H1 (cell line): ENCODE measurements at regions not wholly inside any gene's neighbourhood (a gene's known extent, or its start where the extent isn't known, plus 50 kb on each side); places are given as distances from the start of the nearest gene placed in this dataset.
A peak's percentile ranks its signal among the peaks of the same experiment; 100 is the strongest.

Experiments
- CTCF ChIA-PET: fragments of 300-600 bp; sonication (Branson Sonifier 250); formaldehyde crosslinking; loops from one replicate; lab custom pipeline; 2021; ENCODE audit not compliant: partially characterized antibody; lab: Charles Lee
- POLR2A ChIA-PET: fragments of 300-600 bp; sonication (Branson Sonifier 250); formaldehyde crosslinking; loops from one replicate; lab custom pipeline; 2021; ENCODE audit warnings: inconsistent platforms; ENCODE audit not compliant: partially characterized antibody; lab: Charles Lee
- DNase-seq, 2 experiments: peaks; one replicate each; pipeline versions ENCODE4 v3.0.0 to v3.0.0-alpha.2; 2010 to 2022; ENCODE audit warnings: low spot score in 2 of 2, low read depth in 1 of 2, mixed read lengths in 1 of 2
- FAIRE-seq: peaks from 2 replicates; lab custom pipeline; 2011; peaks lifted over from hg19 to GRCh38; lab: Jason Lieb, UNC
- H2AFZ ChIP-seq: 2 replicates; pipeline ENCODE4 v1.8.1; 2012; ENCODE audit warnings: low read length, inconsistent platforms
- H2AK5ac ChIP-seq: 2 replicates; pipeline ENCODE4 v1.6.1; 2013; ENCODE audit warnings: low read depth, low read length
- H2BK120ac ChIP-seq: replicated peaks from 2 replicates; pipeline ENCODE3; 2013; ENCODE audit warnings: low read depth, low read length, inconsistent platforms
- H2BK12ac ChIP-seq: 2 replicates; pipeline ENCODE4 v1.6.1; 2013; ENCODE audit warnings: low read depth, low read length
- H2BK15ac ChIP-seq: 2 replicates; pipeline ENCODE4 v1.6.1; 2013; ENCODE audit warnings: low read length
- H2BK20ac ChIP-seq: 2 replicates; pipeline ENCODE4 v1.6.1; 2013; ENCODE audit warnings: low read length
- H2BK5ac ChIP-seq: 2 replicates; pipeline ENCODE4 v1.6.1; 2013; ENCODE audit warnings: low read depth, low read length
- H3K14ac ChIP-seq: 2 replicates; pipeline ENCODE4 v1.6.1; 2013; ENCODE audit warnings: inconsistent platforms; ENCODE audit not compliant: insufficient read length
- H3K18ac ChIP-seq: 2 replicates; pipeline ENCODE4 v1.6.1; 2013; ENCODE audit warnings: low read length; ENCODE audit errors: extremely low read depth
- H3K23ac ChIP-seq: 2 replicates; pipeline ENCODE4 v1.6.1; 2013; ENCODE audit warnings: inconsistent platforms; ENCODE audit not compliant: insufficient read length
- H3K23me2 ChIP-seq: 2 replicates; pipeline ENCODE4 v1.6.1; 2013; ENCODE audit warnings: low read depth, low read length
- H3K27ac ChIP-seq: 2 replicates; pipeline ENCODE4 v1.6.1; 2011; ENCODE audit warnings: low read depth, low read length, inconsistent platforms
- H3K27me3 ChIP-seq, 4 experiments: replicated peaks in 1 of 4; 1 replicate in 1 of 4; 2 replicates in 3 of 4; pipeline versions ENCODE4 v1.6.1 to v1.8.1; 2011 to 2013; ENCODE audit warnings: low read length in 3 of 4, mild to moderate bottlenecking in 3 of 4, inconsistent platforms in 2 of 4, mixed read lengths in 2 of 4, moderate library complexity in 1 of 4; ENCODE audit not compliant: control insufficient read depth in 3 of 4, insufficient read depth in 3 of 4; ENCODE audit errors: extremely low read depth in 1 of 4
- H3K36me3 ChIP-seq, 4 experiments: 2 replicates each; pipeline versions ENCODE4 v1.6.1 to v1.8.1; 2011 to 2013; ENCODE audit warnings: mild to moderate bottlenecking in 4 of 4, low read length in 3 of 4, moderate library complexity in 2 of 4, control low read depth in 1 of 4, inconsistent platforms in 1 of 4; ENCODE audit not compliant: insufficient read depth in 4 of 4, control insufficient read depth in 2 of 4
- H3K4ac ChIP-seq: replicated peaks from 2 replicates; pipeline ENCODE3; 2013; ENCODE audit warnings: low read length, low read depth, mixed read lengths, inconsistent platforms; ENCODE audit not compliant: insufficient read length
- H3K4me1 ChIP-seq, 4 experiments: replicated peaks in 1 of 4; 1 replicate in 1 of 4; 2 replicates in 3 of 4; pipeline versions ENCODE4 v1.6.1 to v1.8.1; 2011 to 2013; ENCODE audit warnings: low read length in 3 of 4, inconsistent platforms in 2 of 4, mixed read lengths in 1 of 4; ENCODE audit not compliant: insufficient read depth in 4 of 4, control insufficient read depth in 3 of 4
- H3K4me2 ChIP-seq, 2 experiments: 2 replicates each; pipeline versions ENCODE4 v1.6.1 to v1.8.1; 2011 to 2013; ENCODE audit warnings: low read depth in 2 of 2, low read length in 2 of 2, control low read depth in 1 of 2, inconsistent platforms in 1 of 2, mild to moderate bottlenecking in 1 of 2; ENCODE audit not compliant: insufficient read depth in 1 of 2
- H3K4me3 ChIP-seq, 4 experiments: fragments of 200-600, 300-600 bp in 1 of 4; sonication (generic), shearing (Covaris generic), sonication (Bioruptor Twin) in 1 of 4; 2 replicates each; pipeline versions ENCODE4 v1.5.1 to v1.8.1; 2011 to 2016; ENCODE audit warnings: low read length in 4 of 4, low read depth in 3 of 4, control low read depth in 2 of 4, inconsistent platforms in 2 of 4, mild to moderate bottlenecking in 2 of 4, mixed read lengths in 1 of 4, moderate library complexity in 1 of 4; ENCODE audit not compliant: insufficient read depth in 2 of 4; ENCODE audit errors: extremely low read depth in 1 of 4
- H3K56ac ChIP-seq: replicated peaks from 2 replicates; pipeline ENCODE3; 2013; ENCODE audit warnings: low read depth, mild to moderate bottlenecking, mixed read lengths, low read length, inconsistent platforms; ENCODE audit not compliant: insufficient read length
- H3K79me1 ChIP-seq: 2 replicates; pipeline ENCODE4 v1.6.1; 2013; ENCODE audit warnings: low read depth, low read length, control low read depth
- H3K79me2 ChIP-seq, 2 experiments: 2 replicates each; pipeline versions ENCODE4 v1.6.1 to v1.8.1; 2012 to 2013; ENCODE audit warnings: low read length in 2 of 2, mild to moderate bottlenecking in 2 of 2, inconsistent platforms in 1 of 2; ENCODE audit not compliant: insufficient read depth in 2 of 2, control insufficient read depth in 1 of 2
- H3K9ac ChIP-seq, 4 experiments: replicated peaks in 1 of 4; 1 replicate in 1 of 4; 2 replicates in 3 of 4; pipeline versions ENCODE4 v1.6.1 to v1.8.1; 2011 to 2013; ENCODE audit warnings: low read depth in 3 of 4, low read length in 3 of 4, control low read depth in 2 of 4, mild to moderate bottlenecking in 2 of 4, moderate library complexity in 2 of 4, inconsistent platforms in 1 of 4; ENCODE audit errors: extremely low read depth in 1 of 4
- H3K9me3 ChIP-seq, 2 experiments: 2 replicates each; pipeline versions ENCODE4 v1.6.1 to v1.8.1; 2012 to 2013; ENCODE audit warnings: mild to moderate bottlenecking in 2 of 2, moderate library complexity in 2 of 2, control low read depth in 1 of 2, inconsistent platforms in 1 of 2, low read depth in 1 of 2, low read length in 1 of 2, mixed read lengths in 1 of 2; ENCODE audit not compliant: insufficient read depth in 2 of 2
- H4K20me1 ChIP-seq, 2 experiments: replicated peaks in 1 of 2; 2 replicates each; pipeline versions ENCODE3 to v1.8.1; 2011 to 2013; ENCODE audit warnings: inconsistent platforms in 2 of 2, low read length in 2 of 2, mild to moderate bottlenecking in 1 of 2; ENCODE audit not compliant: insufficient read depth in 2 of 2, control insufficient read depth in 1 of 2
- H4K5ac ChIP-seq: 2 replicates; pipeline ENCODE4 v1.6.1; 2013; ENCODE audit warnings: low read length, low read depth, mixed read lengths, inconsistent platforms; ENCODE audit not compliant: insufficient read length
- H4K8ac ChIP-seq: 2 replicates; pipeline ENCODE4 v1.8.0; 2013; ENCODE audit warnings: mild to moderate bottlenecking, moderate library complexity, low read length, inconsistent platforms; ENCODE audit not compliant: insufficient read depth; ENCODE audit errors: extremely low read depth
- H4K91ac ChIP-seq: replicated peaks from 2 replicates; pipeline ENCODE3; 2013; ENCODE audit warnings: low read length, mixed read lengths, inconsistent platforms; ENCODE audit not compliant: insufficient read length
- CBX5 ChIP-seq: fragments of 300-800, 300-1000 bp; sonication (generic); IDR thresholded peaks from 2 replicates; pipeline ENCODE4 v1.7.1; 2016; ENCODE audit warnings: antibody characterized with exemption, low read length, low read depth
- CBX8 ChIP-seq: fragments of 300-800, 300-1000 bp; sonication (generic); IDR thresholded peaks from 2 replicates; pipeline ENCODE4 v1.7.1; 2016; ENCODE audit warnings: low read depth, low read length, borderline replicate concordance
- CTBP2 ChIP-seq: IDR thresholded peaks from 2 replicates; pipeline ENCODE4 v1.7.0; 2011; ENCODE audit warnings: borderline replicate concordance, mild to moderate bottlenecking, moderate library complexity, mixed read lengths, low read length; ENCODE audit not compliant: insufficient read depth, insufficient read length
- EGR1 ChIP-seq: IDR thresholded peaks from 2 replicates; pipeline ENCODE4 v1.6.1; 2011; ENCODE audit warnings: low read depth, low read length, borderline replicate concordance
- MAFK ChIP-seq: IDR thresholded peaks from 2 replicates; pipeline ENCODE4 v1.6.1; 2012; ENCODE audit warnings: low read depth, mild to moderate bottlenecking, improper control_type of control experiment, low read length
- PHF8 ChIP-seq: fragments of 200-600 bp; sonication (generic); conservative IDR thresholded peaks from 2 replicates; pipeline ENCODE4 v1.7.1; 2012; ENCODE audit warnings: low read depth, mild to moderate bottlenecking, inconsistent platforms, low read length, moderate library complexity
- POU5F1 ChIP-seq: IDR thresholded peaks from 2 replicates; pipeline ENCODE4 v1.6.1; 2011; ENCODE audit warnings: low read depth, mild to moderate bottlenecking, low read length, moderate library complexity
- RBBP5 ChIP-seq: IDR thresholded peaks from 2 replicates; pipeline ENCODE4 v1.7.1; 2012; ENCODE audit warnings: low read depth, mild to moderate bottlenecking, inconsistent platforms, low read length, moderate library complexity, borderline replicate concordance
- RFX5 ChIP-seq: IDR thresholded peaks from 2 replicates; pipeline ENCODE4 v1.6.1; 2011; ENCODE audit warnings: low read depth, low read length, improper control_type of control experiment, borderline replicate concordance
- RXRA ChIP-seq: IDR thresholded peaks from 2 replicates; pipeline ENCODE4 v1.6.1; 2011; ENCODE audit warnings: low read depth, mild to moderate bottlenecking, low read length, moderate library complexity; ENCODE audit not compliant: insufficient read depth
- TCF12 ChIP-seq: IDR thresholded peaks from 2 replicates; pipeline ENCODE4 v1.6.1; 2011; ENCODE audit warnings: low read depth, mild to moderate bottlenecking, low read length
- WGBS, 2 experiments: shearing (Covaris generic) in 1 of 2; methylation state at CpG; one replicate each; pipeline versions ENCODE4 v1.1.6 to v1.1.7; 2013 to 2015; ENCODE audit warnings: low lambda C conversion rate in 2 of 2, mixed read lengths in 2 of 2, inconsistent platforms in 1 of 2, low coverage in 1 of 2, missing lambda C conversion rate in 1 of 2; ENCODE audit not compliant: insufficient replicate concordance in 2 of 2, insufficient coverage in 1 of 2, insufficient read length in 1 of 2; ENCODE audit errors: extremely low coverage in 1 of 2, missing lambda C conversion rate in 1 of 2; 5-methylcytosine and 5-hydroxymethylcytosine counted together
- TF ChIP-seq, protein P1 (sequence below): IDR thresholded peaks from 2 replicates; pipeline ENCODE4 v1.6.1; 2011; ENCODE audit warnings: low read length, improper control_type of control experiment

DNA sequence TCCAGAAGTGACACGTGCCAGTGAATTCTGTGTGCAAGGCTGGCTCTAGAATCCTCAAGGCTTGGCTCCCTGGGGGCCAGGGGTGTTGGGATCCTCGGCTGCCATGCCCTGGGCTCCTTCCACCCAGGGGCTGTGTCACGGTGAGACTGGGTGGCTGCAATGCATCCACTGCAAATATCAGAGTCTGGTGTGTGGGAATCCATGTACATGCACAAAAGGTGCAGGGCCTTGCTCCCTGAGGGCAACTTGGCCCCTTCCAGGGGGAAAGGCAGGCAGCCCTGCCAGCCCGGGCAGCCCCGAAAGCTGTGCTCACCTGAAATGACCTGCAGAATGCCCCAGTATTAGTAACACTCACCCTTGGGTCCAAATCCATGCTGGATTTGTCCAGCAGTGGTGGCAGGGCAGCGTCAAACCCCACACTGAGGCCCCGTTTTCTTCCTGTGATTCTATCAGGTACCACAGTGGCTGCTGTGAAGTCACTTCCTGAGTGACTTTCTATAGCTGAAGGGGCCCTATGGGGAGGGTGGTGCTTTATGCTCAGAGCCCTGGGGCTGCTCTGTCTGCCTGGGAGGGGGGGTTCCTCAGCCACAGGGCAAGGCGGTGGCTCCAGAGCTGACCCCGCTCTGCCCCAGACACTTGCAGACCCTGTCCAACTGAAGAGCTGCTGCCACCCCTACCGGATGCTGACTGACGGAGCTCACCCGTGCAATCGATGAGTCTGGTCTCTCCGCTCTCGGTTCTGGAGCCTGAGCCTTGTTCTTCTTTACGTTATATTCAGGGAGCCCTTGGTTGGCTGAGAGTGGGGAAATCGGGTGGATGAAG lies 317.7 kb downstream of the GLRX3 start:
- no peaks in the 10 kb centered on the region for H4K20me1 ChIP-seq
- H2BK20ac ChIP-seq, result no peak overlapping the region
- no peak overlapping the region for H2BK120ac ChIP-seq
- no peak overlapping the region for H3K18ac ChIP-seq
- no peak overlapping the region for H2BK12ac ChIP-seq
- no peaks in the 10 kb centered on the region for H3K9me3 ChIP-seq
- H3K4me3 ChIP-seq, result no peak overlapping the region
- H2BK5ac ChIP-seq, result no peak overlapping the region
- no peak overlapping the region for H2AK5ac ChIP-seq
- no peaks in the 10 kb centered on the region for H3K27me3 ChIP-seq
- no peak overlapping the region for H4K5ac ChIP-seq
- H3K23ac ChIP-seq, result no peak overlapping the region
- H3K79me1 ChIP-seq, result no peaks in the 10 kb centered on the region
- no peaks in the 10 kb centered on the region for H3K23me2 ChIP-seq
- H2AFZ ChIP-seq, result no peak overlapping the region
- H3K56ac ChIP-seq, result no peak overlapping the region
- no peak overlapping the region for H3K27ac ChIP-seq
- H3K4ac ChIP-seq, result no peak overlapping the region
- H2BK15ac ChIP-seq, result no peak overlapping the region
- no peaks in the 10 kb centered on the region for H3K36me3 ChIP-seq
- no peak for FAIRE-seq
- no peak for DNase-seq
- no peak overlapping the region for H4K91ac ChIP-seq
- peak overlapping the region; percentile 47; the same call in 1 of the 2 replicates for H4K8ac ChIP-seq
- H3K4me1 ChIP-seq, result no peaks in the 10 kb centered on the region; a peak in 1 of 7 replicates
- H3K4me2 ChIP-seq, result no peak overlapping the region
- ChIA-PET CTCF (interaction anchor here (0.6 to 1.7 kb wide), 3 partner anchors 12 to 33 kb away, joined by 3 to 4 read pairs (median 3); no protein-coding TSS in a partner anchor), POLR2A (no interaction called here)
- no peaks in the 10 kb centered on the region for H3K79me2 ChIP-seq
- 92% methylated on average over 15 of the region's 17 CpGs; no CpG with 5 or more reads in 1 of the 2 experiments for WGBS, 2 experiments
- no peak overlapping the region for H3K14ac ChIP-seq
- H3K9ac ChIP-seq, result no peak overlapping the region
- TF ChIP-seq CBX8 (no peak), RBBP5 (no peak), MAFK (no peak), PHF8 (no peak), CTBP2 (no peak), CBX5 (no peak), TCF12 (no peak), EGR1 (no peak), POU5F1 (no peak), RXRA (no peak), RFX5 (no peak)
- TF ChIP-seq, protein P1, sequence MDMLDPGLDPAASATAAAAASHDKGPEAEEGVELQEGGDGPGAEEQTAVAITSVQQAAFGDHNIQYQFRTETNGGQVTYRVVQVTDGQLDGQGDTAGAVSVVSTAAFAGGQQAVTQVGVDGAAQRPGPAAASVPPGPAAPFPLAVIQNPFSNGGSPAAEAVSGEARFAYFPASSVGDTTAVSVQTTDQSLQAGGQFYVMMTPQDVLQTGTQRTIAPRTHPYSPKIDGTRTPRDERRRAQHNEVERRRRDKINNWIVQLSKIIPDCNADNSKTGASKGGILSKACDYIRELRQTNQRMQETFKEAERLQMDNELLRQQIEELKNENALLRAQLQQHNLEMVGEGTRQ, result no peak
